Mesendoderm (in vitro differentiated cells): ENCODE measurements at regions not wholly inside any gene's neighbourhood (a gene's known extent, or its start where the extent isn't known, plus 50 kb on each side); places are given as distances from the start of the nearest gene placed in this dataset.

ENCODE experiments used
- DNase-seq: peaks from one replicate; pipeline ENCODE4 v3.0.0; 2013
- H2AK5ac ChIP-seq: 2 replicates; pipeline ENCODE4 v1.6.1; 2013; ENCODE audit warnings: low read length, inconsistent platforms
- H2BK120ac ChIP-seq: 2 replicates; pipeline ENCODE4 v1.6.1; 2013; ENCODE audit warnings: low read depth, mild to moderate bottlenecking, low read length, moderate library complexity, mixed read lengths
- H2BK15ac ChIP-seq: replicated peaks from 2 replicates; pipeline ENCODE4 v1.6.1; 2013; ENCODE audit warnings: low read depth, mild to moderate bottlenecking, moderate library complexity
- H2BK5ac ChIP-seq: 2 replicates; pipeline ENCODE4 v1.6.1; 2013; ENCODE audit warnings: low read length, inconsistent platforms
- H3K18ac ChIP-seq: 2 replicates; pipeline ENCODE4 v1.6.1; 2013; ENCODE audit warnings: mild to moderate bottlenecking, low read length, mixed read lengths
- H3K23ac ChIP-seq: one replicate; pipeline ENCODE4 v1.6.1; 2013; ENCODE audit warnings: low read length
- H3K27ac ChIP-seq: 2 replicates; pipeline ENCODE4 v1.5.1; 2013; ENCODE audit warnings: low read depth, mild to moderate bottlenecking, inconsistent platforms, low read length, moderate library complexity
- H3K27me3 ChIP-seq: 2 replicates; pipeline ENCODE4 v1.6.1; 2013; ENCODE audit warnings: low read length, control low read depth, mild to moderate bottlenecking, inconsistent platforms; ENCODE audit not compliant: insufficient read depth, poor library complexity
- H3K36me3 ChIP-seq: 2 replicates; pipeline ENCODE4 v1.6.1; 2013; ENCODE audit warnings: low read length, inconsistent platforms; ENCODE audit not compliant: control insufficient read depth, insufficient read depth
- H3K4ac ChIP-seq: one replicate; pipeline ENCODE4 v1.6.1; 2013; ENCODE audit warnings: low read depth, mild to moderate bottlenecking, low read length, moderate library complexity
- H3K4me1 ChIP-seq: 2 replicates; pipeline ENCODE4 v1.6.1; 2013; ENCODE audit warnings: low read depth, low read length, inconsistent platforms; ENCODE audit not compliant: control insufficient read depth
- H3K4me2 ChIP-seq: 2 replicates; pipeline ENCODE4 v1.6.1; 2013; ENCODE audit warnings: low read length
- H3K4me3 ChIP-seq: 2 replicates; pipeline ENCODE4 v1.5.1; 2013; ENCODE audit warnings: mild to moderate bottlenecking, low read length
- H3K56ac ChIP-seq: one replicate; pipeline ENCODE4 v1.6.1; 2013; ENCODE audit warnings: low read length
- H3K79me1 ChIP-seq: 2 replicates; pipeline ENCODE4 v1.6.1; 2013; ENCODE audit warnings: low read length, inconsistent platforms
- H3K79me2 ChIP-seq: 2 replicates; pipeline ENCODE4 v1.6.1; 2013; ENCODE audit warnings: mild to moderate bottlenecking, low read length; ENCODE audit not compliant: control insufficient read depth, insufficient read depth
- H3K9ac ChIP-seq: 2 replicates; pipeline ENCODE4 v1.6.1; 2013; ENCODE audit warnings: low read length, inconsistent platforms
- H4K5ac ChIP-seq: one replicate; pipeline ENCODE4 v1.6.1; 2013; ENCODE audit warnings: low read length
- H4K8ac ChIP-seq: one replicate; pipeline ENCODE4 v1.6.1; 2013; ENCODE audit warnings: low read depth, mild to moderate bottlenecking, control low read depth, low read length, moderate library complexity
- WGBS: extraction: QIAGEN DNeasy Blood & Tissue Kit; methylation state at CpG from one replicate; pipeline ENCODE4 v1.1.7; 2013; ENCODE audit warnings: low lambda C conversion rate, missing lambda C conversion rate; ENCODE audit not compliant: insufficient coverage; ENCODE audit errors: extremely low coverage; 5-methylcytosine and 5-hydroxymethylcytosine counted together

GRCh38 chr12:43029971-43030370 is 440.4 kb upstream of the PRICKLE1 start:
- Histone ChIP-seq H3K9ac (no peak overlapping the region), H3K27ac (no peak overlapping the region), H3K27me3 (no peaks in the 10 kb centered on the region), H4K5ac (no peak overlapping the region), H3K4me2 (no peak overlapping the region), H2AK5ac (no peak overlapping the region), H3K79me1 (no peaks in the 10 kb centered on the region), H3K23ac (no peak overlapping the region), H2BK120ac (no peak overlapping the region), H3K4ac (no peak overlapping the region), H3K4me3 (no peak overlapping the region), H2BK15ac (no peak overlapping the region), H3K79me2 (no peaks in the 10 kb centered on the region), H3K56ac (no peak overlapping the region), H3K18ac (no peak overlapping the region), H4K8ac (no peak overlapping the region), H3K36me3 (no peaks in the 10 kb centered on the region), H3K4me1 (no peaks in the 10 kb centered on the region), H2BK5ac (no peak overlapping the region)
- DNase-seq = no peak
- no CpG with 5 or more reads among the region's 2 CpGs for WGBS

- no peaks in the 10 kb centered on the region for H3K79me2 ChIP-seq
- whole genome bisulfite sequencing = no CpG with 5 or more reads among the region's 3 CpGs
These were observed 439.3 kb upstream of the PRICKLE1 start for GRCh38 chr12:43028826-43029225.

GRCh38 chr12:43022838-43023237 is 433.3 kb upstream of the PRICKLE1 start:
- no CpG with 5 or more reads among the region's 1 CpG for WGBS
- H3K4me1 ChIP-seq = no peaks in the 10 kb centered on the region
- H4K5ac ChIP-seq = no peak overlapping the region

More at GRCh38 chr12:43028826-43029225, 439.3 kb upstream of the PRICKLE1 start:
- H3K9ac ChIP-seq = no peak overlapping the region
- H2BK5ac ChIP-seq = no peak overlapping the region
- no peak overlapping the region for H3K23ac ChIP-seq
- H3K4me1 ChIP-seq = no peaks in the 10 kb centered on the region
- no peak overlapping the region for H2AK5ac ChIP-seq
- H3K4ac ChIP-seq = no peak overlapping the region
- H3K27ac ChIP-seq = no peak overlapping the region
- no peak overlapping the region for H3K18ac ChIP-seq
- H2BK15ac ChIP-seq = no peak overlapping the region
- no peak for DNase-seq
- no peak overlapping the region for H4K5ac ChIP-seq
- H3K36me3 ChIP-seq = no peaks in the 10 kb centered on the region
- no peaks in the 10 kb centered on the region for H3K79me1 ChIP-seq
- no peak overlapping the region for H3K4me2 ChIP-seq
- H2BK120ac ChIP-seq = no peak overlapping the region
- no peaks in the 10 kb centered on the region for H3K27me3 ChIP-seq
- no peak overlapping the region for H3K56ac ChIP-seq
- no peak overlapping the region for H3K4me3 ChIP-seq
- H4K8ac ChIP-seq = no peak overlapping the region

DNA sequence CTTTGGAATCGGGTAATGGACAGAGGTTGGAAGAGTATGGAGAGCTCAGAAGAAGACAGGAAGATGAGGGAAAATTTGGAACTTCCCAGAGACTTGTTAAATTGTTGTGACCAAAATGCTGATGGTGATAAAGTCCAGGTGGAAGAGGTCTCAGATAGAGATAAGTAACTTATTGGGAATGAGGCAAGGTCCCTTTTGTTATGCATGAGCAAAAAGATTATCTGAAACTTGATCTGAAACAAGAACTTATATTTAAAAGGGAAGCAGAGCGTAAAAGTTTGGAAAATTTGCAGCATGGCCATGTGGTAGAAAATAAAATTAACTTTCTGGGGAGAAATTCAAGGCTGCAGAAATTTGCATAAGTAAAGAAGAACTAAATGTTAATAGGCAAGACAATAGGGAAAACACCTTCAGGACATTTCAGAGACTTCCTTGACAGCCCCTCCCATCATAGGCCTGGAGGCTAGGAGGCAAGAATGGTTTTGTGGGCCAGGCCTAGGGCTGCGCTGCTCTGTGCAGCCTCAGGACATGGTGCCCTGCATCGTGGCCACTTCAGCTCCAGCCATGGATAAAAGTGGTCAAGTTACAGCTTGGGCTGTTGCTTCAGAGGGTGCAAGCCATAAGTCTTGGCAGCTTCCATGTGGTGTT is 425.7 kb upstream of the PRICKLE1 start:
- H3K9ac ChIP-seq = no peak overlapping the region
- no peaks in the 10 kb centered on the region for H3K79me1 ChIP-seq
- no peaks in the 10 kb centered on the region for H3K27me3 ChIP-seq
- no peaks in the 10 kb centered on the region for H3K36me3 ChIP-seq
- H3K4me3 ChIP-seq = no peak overlapping the region
- no peak overlapping the region for H2BK15ac ChIP-seq
- no peaks in the 10 kb centered on the region for H3K79me2 ChIP-seq
- H2BK5ac ChIP-seq = no peak overlapping the region
- no CpG with 5 or more reads among the region's 4 CpGs for WGBS
- H3K18ac ChIP-seq = no peak overlapping the region
- H3K4me1 ChIP-seq = no peaks in the 10 kb centered on the region
- no peak overlapping the region for H2AK5ac ChIP-seq
- no peak overlapping the region for H2BK120ac ChIP-seq
- no peak overlapping the region for H3K4ac ChIP-seq
- no peak overlapping the region for H3K4me2 ChIP-seq
- no peak overlapping the region for H3K27ac ChIP-seq
- no peak overlapping the region for H4K8ac ChIP-seq
- no peak overlapping the region for H3K56ac ChIP-seq
- DNase-seq = no peak
- H3K23ac ChIP-seq = no peak overlapping the region
- H4K5ac ChIP-seq = no peak overlapping the region

More at GRCh38 chr12:43022838-43023237, 433.3 kb upstream of the PRICKLE1 start:
- Histone ChIP-seq H3K56ac (no peak overlapping the region), H2AK5ac (no peak overlapping the region), H3K18ac (no peak overlapping the region), H3K4me3 (no peak overlapping the region), H3K9ac (no peak overlapping the region), H2BK15ac (no peak overlapping the region), H3K27ac (no peak overlapping the region), H3K79me1 (no peaks in the 10 kb centered on the region), H2BK120ac (no peak overlapping the region), H3K23ac (no peak overlapping the region), H3K4ac (no peak overlapping the region), H3K79me2 (no peaks in the 10 kb centered on the region), H3K4me2 (no peak overlapping the region), H3K27me3 (no peaks in the 10 kb centered on the region), H3K36me3 (no peaks in the 10 kb centered on the region), H2BK5ac (no peak overlapping the region), H4K8ac (no peak overlapping the region)
- no peak for DNase-seq

- Histone ChIP-seq H3K27ac (no peak overlapping the region), H3K4me2 (no peak overlapping the region), H3K4ac (no peak overlapping the region), H3K36me3 (no peaks in the 10 kb centered on the region), H4K5ac (no peak overlapping the region), H3K18ac (no peak overlapping the region), H2BK120ac (no peak overlapping the region), H3K4me1 (no peaks in the 10 kb centered on the region), H3K27me3 (no peaks in the 10 kb centered on the region), H3K79me2 (no peaks in the 10 kb centered on the region), H3K79me1 (no peaks in the 10 kb centered on the region), H2BK15ac (no peak overlapping the region), H2AK5ac (no peak overlapping the region), H3K56ac (no peak overlapping the region), H3K23ac (no peak overlapping the region), H3K9ac (no peak overlapping the region), H3K4me3 (no peak overlapping the region), H2BK5ac (no peak overlapping the region), H4K8ac (no peak overlapping the region)
- WGBS = no CpG with 5 or more reads among the region's 2 CpGs
- DNase-seq = no peak
These were observed 421.9 kb upstream of the PRICKLE1 start for GRCh38 chr12:43011383-43011926.

DNA sequence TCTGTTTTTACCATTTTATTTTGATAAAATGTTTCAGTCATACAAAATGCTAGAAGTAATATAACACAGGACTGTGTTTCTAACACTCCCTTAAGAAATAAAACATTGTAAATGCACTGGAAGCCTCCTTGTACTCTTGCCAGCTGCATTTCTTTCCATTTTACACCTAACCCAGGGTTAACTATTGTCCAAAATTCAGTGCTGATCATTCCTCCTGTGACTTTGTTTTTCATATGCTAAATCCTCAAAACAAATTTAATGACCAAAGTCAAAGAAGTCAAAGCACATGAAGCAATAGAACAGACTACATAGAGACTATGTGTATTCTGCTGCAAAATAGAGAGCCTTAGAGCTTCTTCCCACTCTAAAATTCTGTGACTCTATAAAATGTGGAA is 420.3 kb upstream of the PRICKLE1 start:
- H3K27ac ChIP-seq = no peak overlapping the region

More for the DNA sequence above, 420.3 kb upstream of the PRICKLE1 start:
- Histone ChIP-seq H4K8ac (no peak overlapping the region), H3K23ac (no peak overlapping the region), H2BK120ac (no peak overlapping the region), H3K36me3 (no peaks in the 10 kb centered on the region), H3K79me2 (no peaks in the 10 kb centered on the region), H3K4me2 (no peak overlapping the region), H3K18ac (no peak overlapping the region), H2AK5ac (no peak overlapping the region), H4K5ac (no peak overlapping the region), H3K4me1 (peaks cover 3% of the 10 kb centered on the region), H3K9ac (no peak overlapping the region), H3K56ac (no peak overlapping the region), H3K4ac (no peak overlapping the region), H2BK5ac (no peak overlapping the region), H3K79me1 (no peaks in the 10 kb centered on the region), H3K4me3 (no peak overlapping the region), H3K27me3 (no peaks in the 10 kb centered on the region), H2BK15ac (no peak overlapping the region)
- DNase-seq = no peak
